ENCODE measurements at regions not wholly inside any gene's neighbourhood (a gene's known extent, or its start where the extent isn't known, plus 50 kb on each side); places are given as distances from the start of the nearest gene placed in this dataset.

DNA sequence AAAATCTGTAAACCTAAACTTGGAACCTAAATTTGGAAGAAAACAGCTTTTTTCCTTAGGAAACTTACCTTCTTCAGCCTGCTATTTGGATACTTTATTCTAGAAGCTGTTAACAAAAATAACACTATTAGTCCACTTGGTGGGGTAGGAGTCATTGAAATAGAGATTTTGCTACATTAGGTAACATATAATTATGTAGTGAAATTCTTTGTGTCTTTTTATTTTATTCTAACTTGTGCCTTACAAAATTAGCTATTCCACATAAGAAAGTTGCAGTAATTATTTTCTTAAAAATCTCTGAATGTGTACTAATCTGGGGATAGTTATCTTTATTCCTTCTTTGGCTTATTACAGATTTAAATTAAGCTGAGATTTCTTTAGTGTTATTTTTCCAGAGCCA, 360.4 kb upstream of the ROBO2 start:
- Mint-ChIP-seq H3K4me3 (no peak overlapping the region), H3K9me3 (no peaks in the 10 kb centered on the region), H3K4me1 (peaks cover 5% of the 10 kb centered on the region), H3K27me3 (ENCODE audit: insufficient read depth, low read depth) (no peaks in the 10 kb centered on the region), H3K27ac (no peak overlapping the region), H3K36me3 (no peaks in the 10 kb centered on the region)
- no peak overlapping the region for H2AFZ ChIP-seq (replicated peaks)
- H3K4me1 ChIP-seq, result peaks cover 13% of the 10 kb centered on the region
- no peak overlapping the region for H3K9ac ChIP-seq
- no peaks in the 10 kb centered on the region for H3K27me3 ChIP-seq
- no peak overlapping the region for H3K4me2 ChIP-seq
- H3K4me3 ChIP-seq, result no peak overlapping the region
- H3K9me3 ChIP-seq (ENCODE audit: low read depth), result no peaks in the 10 kb centered on the region
- no peaks in the 10 kb centered on the region for H3K79me2 ChIP-seq (ENCODE audit: low read depth)
- TF ChIP-seq, protein P1, sequence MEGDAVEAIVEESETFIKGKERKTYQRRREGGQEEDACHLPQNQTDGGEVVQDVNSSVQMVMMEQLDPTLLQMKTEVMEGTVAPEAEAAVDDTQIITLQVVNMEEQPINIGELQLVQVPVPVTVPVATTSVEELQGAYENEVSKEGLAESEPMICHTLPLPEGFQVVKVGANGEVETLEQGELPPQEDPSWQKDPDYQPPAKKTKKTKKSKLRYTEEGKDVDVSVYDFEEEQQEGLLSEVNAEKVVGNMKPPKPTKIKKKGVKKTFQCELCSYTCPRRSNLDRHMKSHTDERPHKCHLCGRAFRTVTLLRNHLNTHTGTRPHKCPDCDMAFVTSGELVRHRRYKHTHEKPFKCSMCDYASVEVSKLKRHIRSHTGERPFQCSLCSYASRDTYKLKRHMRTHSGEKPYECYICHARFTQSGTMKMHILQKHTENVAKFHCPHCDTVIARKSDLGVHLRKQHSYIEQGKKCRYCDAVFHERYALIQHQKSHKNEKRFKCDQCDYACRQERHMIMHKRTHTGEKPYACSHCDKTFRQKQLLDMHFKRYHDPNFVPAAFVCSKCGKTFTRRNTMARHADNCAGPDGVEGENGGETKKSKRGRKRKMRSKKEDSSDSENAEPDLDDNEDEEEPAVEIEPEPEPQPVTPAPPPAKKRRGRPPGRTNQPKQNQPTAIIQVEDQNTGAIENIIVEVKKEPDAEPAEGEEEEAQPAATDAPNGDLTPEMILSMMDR (IDR thresholded peaks at IDR 0.05), result peak; percentile 40
- TF ChIP-seq EZH2phosphoT487 (IDR thresholded peaks at IDR 0.05) (no peak), EZH2 (IDR thresholded peaks at IDR 0.05) (no peak)
- no peaks in the 10 kb centered on the region for H4K20me1 ChIP-seq (ENCODE audit: low read depth)
- H3K36me3 ChIP-seq, result no peaks in the 10 kb centered on the region
- no peak for DNase-seq (ENCODE audit: low spot score)
- H3F3A ChIP-seq (ENCODE audit: low read depth), result peaks cover 8% of the 10 kb centered on the region
- no peak overlapping the region for H3K27ac ChIP-seq

DNA sequence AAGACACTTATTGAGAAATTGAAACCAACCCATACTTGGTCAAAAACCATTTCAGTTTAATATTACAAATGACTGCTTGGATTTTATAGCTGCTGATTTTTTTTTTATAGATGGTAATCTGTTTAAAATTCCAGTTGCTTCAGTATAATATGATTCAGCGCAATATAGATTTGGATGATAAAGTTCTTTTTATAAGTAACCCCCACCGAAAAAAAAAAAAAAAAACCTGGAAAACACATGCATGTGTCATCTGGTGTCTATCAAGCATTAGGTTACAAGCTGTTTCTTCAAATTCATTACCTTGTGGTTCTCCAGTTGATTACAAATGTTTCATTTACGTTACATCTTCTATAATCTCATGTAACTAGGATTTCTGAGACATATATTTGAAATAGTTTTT, 356.6 kb upstream of the ROBO2 start:
- no peak overlapping the region for H3K27ac ChIP-seq
- no peaks in the 10 kb centered on the region for H3K27me3 Mint-ChIP-seq (ENCODE audit: insufficient read depth, low read depth)
- no peaks in the 10 kb centered on the region for H3K36me3 Mint-ChIP-seq
- no peaks in the 10 kb centered on the region for H3K9me3 ChIP-seq (ENCODE audit: low read depth)
- no peaks in the 10 kb centered on the region for H3K9me3 Mint-ChIP-seq
- H3F3A ChIP-seq (ENCODE audit: low read depth), result peaks cover 8% of the 10 kb centered on the region
- peaks cover 8% of the 10 kb centered on the region for H3K4me1 Mint-ChIP-seq
- no peak overlapping the region for H3K4me3 ChIP-seq
- TF ChIP-seq EZH2phosphoT487 (IDR thresholded peaks at IDR 0.05), result no peak
- H2AFZ ChIP-seq (replicated peaks), result no peak overlapping the region
- H3K9ac ChIP-seq, result no peak overlapping the region
- no peaks in the 10 kb centered on the region for H3K36me3 ChIP-seq
- no peaks in the 10 kb centered on the region for H3K79me2 ChIP-seq (ENCODE audit: low read depth)
- peaks cover 28% of the 10 kb centered on the region for H3K4me1 ChIP-seq
- H4K20me1 ChIP-seq (ENCODE audit: low read depth), result no peaks in the 10 kb centered on the region
- no peak for DNase-seq (ENCODE audit: low spot score)
- H3K27me3 ChIP-seq, result no peaks in the 10 kb centered on the region
- no peak overlapping the region for H3K4me2 ChIP-seq
- no peak overlapping the region for H3K4me3 Mint-ChIP-seq
- no peak overlapping the region for H3K27ac Mint-ChIP-seq

DNA sequence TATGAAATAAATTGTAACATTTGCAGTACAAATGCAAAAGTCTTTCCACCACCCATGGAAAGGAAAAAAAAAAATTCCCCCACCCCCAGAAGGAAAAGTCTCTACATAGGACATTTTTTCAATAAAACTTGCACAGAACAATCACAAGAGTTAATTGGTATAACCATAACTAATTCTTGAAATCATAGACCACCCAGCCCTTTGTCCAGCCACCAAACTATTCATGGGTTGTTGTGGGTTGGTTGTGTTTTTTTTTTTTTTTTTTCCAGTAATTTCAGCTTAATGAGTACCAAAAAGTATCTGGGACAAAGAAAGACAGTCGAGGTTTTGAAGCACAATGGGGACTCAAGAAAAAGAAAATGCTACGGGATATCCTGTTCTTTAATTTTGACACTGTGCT, 355.0 kb upstream of the ROBO2 start:
- Mint-ChIP-seq H3K36me3 (no peaks in the 10 kb centered on the region), H3K4me3 (no peak overlapping the region)

DNA sequence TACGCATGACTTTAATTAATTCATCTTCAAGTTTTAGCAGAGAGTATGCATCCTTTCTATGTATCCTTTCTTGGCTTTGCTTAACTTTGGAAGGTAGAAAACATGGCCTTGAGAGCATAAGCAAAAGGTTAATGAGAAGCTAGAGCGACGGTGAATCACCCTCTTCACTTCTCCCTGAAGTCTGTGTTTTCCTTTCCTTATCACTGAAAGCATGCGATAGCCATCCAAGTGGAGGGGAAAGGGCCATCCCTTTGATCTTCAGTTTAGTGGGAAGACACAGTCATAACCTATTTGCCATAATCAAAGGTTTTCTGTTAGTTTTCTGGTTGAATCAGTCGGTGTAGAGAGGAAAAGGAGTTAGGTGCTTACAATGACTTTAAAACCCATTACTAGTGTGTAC, 354.0 kb upstream of the ROBO2 start:
- Histone ChIP-seq H3K9me3 (ENCODE audit: low read depth) (no peaks in the 10 kb centered on the region), H2AFZ (replicated peaks) (no peak overlapping the region), H3K27me3 (no peaks in the 10 kb centered on the region), H3K4me3 (no peak overlapping the region), H3K27ac (no peak overlapping the region), H3K36me3 (no peaks in the 10 kb centered on the region), H3F3A (ENCODE audit: low read depth) (peaks cover 8% of the 10 kb centered on the region), H3K79me2 (ENCODE audit: low read depth) (no peaks in the 10 kb centered on the region), H3K4me1 (peaks cover 28% of the 10 kb centered on the region), H3K4me2 (no peak overlapping the region), H3K9ac (no peak overlapping the region), H4K20me1 (ENCODE audit: low read depth) (no peaks in the 10 kb centered on the region)
- DNase-seq (ENCODE audit: low spot score), result no peak
- TF ChIP-seq, protein P1 (IDR thresholded peaks at IDR 0.05), result no peak
- TF ChIP-seq EZH2phosphoT487 (IDR thresholded peaks at IDR 0.05) (no peak), EZH2 (IDR thresholded peaks at IDR 0.05) (no peak)
- Mint-ChIP-seq H3K4me3 (no peak overlapping the region), H3K4me1 (peaks cover 8% of the 10 kb centered on the region), H3K27me3 (ENCODE audit: insufficient read depth, low read depth) (no peaks in the 10 kb centered on the region), H3K9me3 (no peaks in the 10 kb centered on the region), H3K36me3 (no peaks in the 10 kb centered on the region), H3K27ac (no peak overlapping the region)

More for the DNA sequence above, 355.0 kb upstream of the ROBO2 start:
- Histone ChIP-seq H3K36me3 (no peaks in the 10 kb centered on the region), H2AFZ (replicated peaks) (no peak overlapping the region), H3K9me3 (ENCODE audit: low read depth) (no peaks in the 10 kb centered on the region), H3K4me1 (peaks cover 28% of the 10 kb centered on the region), H3K9ac (no peak overlapping the region), H3K79me2 (ENCODE audit: low read depth) (no peaks in the 10 kb centered on the region), H4K20me1 (ENCODE audit: low read depth) (no peaks in the 10 kb centered on the region), H3K4me2 (peak overlapping the region; percentile 46), H3F3A (ENCODE audit: low read depth) (peaks cover 8% of the 10 kb centered on the region), H3K4me3 (no peak overlapping the region), H3K27ac (no peak overlapping the region), H3K27me3 (no peaks in the 10 kb centered on the region)
- TF ChIP-seq, protein P1 (IDR thresholded peaks at IDR 0.05), result no peak
- TF ChIP-seq EZH2 (IDR thresholded peaks at IDR 0.05) (no peak), EZH2phosphoT487 (IDR thresholded peaks at IDR 0.05) (no peak)
- DNase-seq (ENCODE audit: low spot score), result no peak
- Mint-ChIP-seq H3K9me3 (no peaks in the 10 kb centered on the region), H3K27me3 (ENCODE audit: insufficient read depth, low read depth) (no peaks in the 10 kb centered on the region), H3K4me1 (peaks cover 8% of the 10 kb centered on the region), H3K27ac (no peak overlapping the region)
